Progenitor cell of endocrine pancreas (in vitro differentiated cells): ENCODE measurements at regions not wholly inside any gene's neighbourhood (a gene's known extent, or its start where the extent isn't known, plus 50 kb on each side); places are given as distances from the start of the nearest gene placed in this dataset.

Experiments
- DNase-seq: peaks from one replicate; pipeline ENCODE4 v3.0.0; 2021; ENCODE audit warnings: low spot score; ENCODE audit not compliant: unreplicated experiment
- H3K27ac Mint-ChIP-seq: 2 replicates; pipeline ENCODE4 v1.8.0; 2021; ENCODE audit warnings: mild to moderate bottlenecking, moderate library complexity, mixed read lengths
- H3K27me3 Mint-ChIP-seq: 2 replicates; pipeline ENCODE4 v1.8.0; 2021; ENCODE audit warnings: mixed read lengths
- H3K36me3 Mint-ChIP-seq: 2 replicates; pipeline ENCODE4 v1.8.0; 2022; ENCODE audit warnings: mixed read lengths; ENCODE audit not compliant: insufficient read depth
- H3K4me1 Mint-ChIP-seq: 2 replicates; pipeline ENCODE4 v1.8.0; 2021; ENCODE audit warnings: low read depth, mixed read lengths
- H3K4me3 Mint-ChIP-seq: 2 replicates; pipeline ENCODE4 v1.8.0; 2021; ENCODE audit warnings: low read depth, mild to moderate bottlenecking, moderate library complexity, mixed read lengths
- H3K9me3 Mint-ChIP-seq: 2 replicates; pipeline ENCODE4 v1.8.0; 2021; ENCODE audit warnings: low read depth, mixed read lengths
- TF ChIP-seq, protein P1 (sequence below): fragments of 200-600 bp; sonication (generic); IDR thresholded peaks from one replicate; pipeline ENCODE4 v1.5.0; 2021; ENCODE audit warnings: antibody characterized with exemption, mild to moderate bottlenecking; ENCODE audit not compliant: unreplicated experiment

DNA sequence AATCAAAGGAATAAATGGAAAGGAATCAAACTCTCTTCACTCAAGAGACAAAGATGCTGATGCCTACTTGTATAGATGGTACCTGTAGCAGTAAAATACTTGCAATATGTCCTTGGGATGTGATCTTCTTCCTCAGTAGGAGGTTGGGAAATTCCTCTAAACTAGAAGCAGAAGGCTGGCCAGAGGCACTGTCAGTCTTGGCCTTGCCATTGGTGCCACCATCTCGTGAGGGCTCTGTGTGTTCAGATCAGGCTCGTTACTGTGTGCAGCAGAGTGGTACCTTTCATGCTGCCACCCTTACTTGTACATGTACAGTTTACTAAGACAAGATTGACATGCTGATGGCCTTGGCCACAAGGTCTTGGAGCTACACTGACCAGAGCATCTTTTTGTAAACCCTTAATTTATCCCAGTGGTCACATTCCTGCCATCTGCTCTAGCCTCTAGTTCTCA, 169.0 kb downstream of the MYCN start:
- TF ChIP-seq, protein P1, sequence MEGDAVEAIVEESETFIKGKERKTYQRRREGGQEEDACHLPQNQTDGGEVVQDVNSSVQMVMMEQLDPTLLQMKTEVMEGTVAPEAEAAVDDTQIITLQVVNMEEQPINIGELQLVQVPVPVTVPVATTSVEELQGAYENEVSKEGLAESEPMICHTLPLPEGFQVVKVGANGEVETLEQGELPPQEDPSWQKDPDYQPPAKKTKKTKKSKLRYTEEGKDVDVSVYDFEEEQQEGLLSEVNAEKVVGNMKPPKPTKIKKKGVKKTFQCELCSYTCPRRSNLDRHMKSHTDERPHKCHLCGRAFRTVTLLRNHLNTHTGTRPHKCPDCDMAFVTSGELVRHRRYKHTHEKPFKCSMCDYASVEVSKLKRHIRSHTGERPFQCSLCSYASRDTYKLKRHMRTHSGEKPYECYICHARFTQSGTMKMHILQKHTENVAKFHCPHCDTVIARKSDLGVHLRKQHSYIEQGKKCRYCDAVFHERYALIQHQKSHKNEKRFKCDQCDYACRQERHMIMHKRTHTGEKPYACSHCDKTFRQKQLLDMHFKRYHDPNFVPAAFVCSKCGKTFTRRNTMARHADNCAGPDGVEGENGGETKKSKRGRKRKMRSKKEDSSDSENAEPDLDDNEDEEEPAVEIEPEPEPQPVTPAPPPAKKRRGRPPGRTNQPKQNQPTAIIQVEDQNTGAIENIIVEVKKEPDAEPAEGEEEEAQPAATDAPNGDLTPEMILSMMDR, result no peak
- Mint-ChIP-seq H3K4me3 (no peak overlapping the region), H3K27me3 (no peaks in the 10 kb centered on the region), H3K4me1 (peaks cover 23% of the 10 kb centered on the region), H3K36me3 (no peaks in the 10 kb centered on the region), H3K9me3 (no peaks in the 10 kb centered on the region), H3K27ac (no peak overlapping the region)
- DNase-seq, result no peak

DNA sequence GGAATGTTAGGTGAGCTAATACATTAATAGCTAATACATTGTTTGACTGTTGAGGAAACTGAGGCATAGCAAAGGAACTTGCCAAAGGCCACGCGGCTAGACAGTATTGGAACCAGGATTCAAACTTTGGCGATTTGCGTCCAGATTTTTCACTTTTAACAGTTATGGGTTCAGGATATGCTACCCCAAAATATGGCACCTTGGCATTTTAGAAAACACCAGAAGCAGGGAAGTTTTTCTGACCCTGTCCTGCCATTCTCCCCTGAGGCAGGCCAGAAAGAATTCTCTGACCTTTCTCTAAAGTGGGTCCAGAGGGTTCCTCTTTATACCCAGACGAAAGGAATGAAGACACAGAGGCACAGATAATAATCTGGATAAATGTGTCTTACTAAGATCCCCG, 166.9 kb downstream of the MYCN start:
- peaks cover 36% of the 10 kb centered on the region for H3K4me1 Mint-ChIP-seq
- no peak overlapping the region for H3K4me3 Mint-ChIP-seq
- H3K27me3 Mint-ChIP-seq, result no peaks in the 10 kb centered on the region
- DNase-seq, result no peak
- TF ChIP-seq, protein P1, result no peak
- no peaks in the 10 kb centered on the region for H3K36me3 Mint-ChIP-seq
- H3K9me3 Mint-ChIP-seq, result no peaks in the 10 kb centered on the region
- H3K27ac Mint-ChIP-seq, result no peak overlapping the region

DNA sequence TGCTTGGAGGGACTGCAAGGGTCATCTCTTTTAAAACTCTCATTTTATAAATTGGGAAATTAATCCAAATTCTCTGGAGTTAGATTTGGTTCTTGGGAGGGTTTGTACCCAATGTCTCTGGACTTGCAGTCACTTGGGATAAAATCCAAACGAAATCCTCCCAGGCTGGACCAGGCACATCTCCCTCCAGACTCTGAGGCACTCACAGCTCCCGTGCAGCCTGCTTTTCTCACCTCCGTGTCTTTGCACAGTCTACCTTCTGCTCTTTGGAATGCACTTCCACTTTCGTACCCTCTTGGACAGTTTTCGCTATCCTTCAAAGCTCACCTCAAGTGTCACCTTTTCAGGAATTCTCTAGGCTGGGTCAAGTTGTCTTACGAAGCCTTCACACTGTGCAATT, 166.3 kb downstream of the MYCN start:
- no peaks in the 10 kb centered on the region for H3K36me3 Mint-ChIP-seq
- DNase-seq, result no peak
- H3K27ac Mint-ChIP-seq, result no peak overlapping the region
- peaks cover 36% of the 10 kb centered on the region for H3K4me1 Mint-ChIP-seq
- no peaks in the 10 kb centered on the region for H3K27me3 Mint-ChIP-seq
- no peaks in the 10 kb centered on the region for H3K9me3 Mint-ChIP-seq
- H3K4me3 Mint-ChIP-seq, result no peak overlapping the region
- TF ChIP-seq, protein P1, result no peak

DNA sequence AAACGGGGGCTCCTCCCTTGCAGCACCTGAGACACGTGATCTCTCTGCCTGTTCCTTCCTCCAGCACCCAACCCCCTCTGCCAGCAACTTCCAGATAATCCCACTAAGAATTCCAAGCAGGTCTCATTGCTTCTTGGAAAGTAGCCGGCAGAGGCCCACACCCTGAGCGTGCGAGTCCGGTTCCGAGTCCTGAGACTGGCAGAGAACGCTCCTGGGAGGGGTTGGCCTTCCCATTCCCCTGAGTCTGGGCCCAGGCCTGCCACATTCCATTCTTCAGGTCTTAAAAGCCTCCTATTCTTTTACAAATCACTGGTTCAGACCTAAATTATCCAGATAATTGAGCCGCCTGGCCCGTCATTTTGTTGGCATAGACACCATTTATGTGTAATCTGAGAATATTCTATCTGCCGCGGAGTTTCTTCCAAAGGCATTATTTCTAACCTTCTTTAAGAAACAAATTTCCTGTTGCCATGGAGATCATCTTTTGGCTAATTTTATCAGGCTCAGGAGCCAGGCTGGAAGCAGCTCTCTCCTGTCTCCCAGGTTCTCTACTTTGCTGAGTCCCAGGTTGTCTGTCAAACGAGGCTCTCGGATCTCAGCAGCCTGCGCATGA, 165.4 kb downstream of the MYCN start:
- Mint-ChIP-seq H3K4me1 (peaks cover 36% of the 10 kb centered on the region), H3K27ac (peak overlapping the region; percentile 84), H3K36me3 (no peaks in the 10 kb centered on the region), H3K4me3 (peak overlapping the region; percentile 25), H3K9me3 (no peaks in the 10 kb centered on the region), H3K27me3 (no peaks in the 10 kb centered on the region)
- TF ChIP-seq, protein P1, result no peak
- no peak for DNase-seq

DNA sequence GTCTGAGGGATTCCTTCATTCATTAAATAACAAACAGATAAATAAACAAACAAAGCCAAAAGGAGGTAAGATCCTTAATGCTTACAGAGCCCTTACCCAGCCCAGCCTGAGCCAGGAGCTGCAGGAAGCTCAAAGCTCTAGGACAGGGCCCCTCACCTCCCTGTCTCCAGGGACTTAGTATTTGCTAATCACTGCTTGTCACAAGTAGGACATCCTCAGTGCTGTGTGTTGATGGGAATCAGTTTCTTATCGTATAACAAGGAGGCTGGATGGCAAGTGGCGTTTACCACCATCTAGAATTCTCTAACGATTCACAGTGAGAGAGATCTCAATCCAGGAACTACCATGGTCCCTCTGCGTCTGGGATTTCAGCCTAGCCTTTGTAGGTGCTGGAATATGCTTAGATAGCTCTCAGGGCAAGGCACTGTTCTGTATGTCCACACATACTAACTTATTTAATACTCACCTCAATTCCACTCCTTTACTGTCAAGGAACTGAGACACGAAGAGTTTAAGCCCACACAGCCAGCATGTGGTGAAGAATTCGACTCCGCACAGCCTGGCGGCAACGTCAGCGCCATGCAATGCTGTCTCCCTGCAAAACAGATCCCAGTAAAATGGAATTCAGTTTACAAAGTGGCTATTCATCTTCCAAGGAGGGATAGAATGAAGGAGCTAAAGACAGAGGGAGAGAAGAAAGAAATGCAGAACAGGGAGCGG, 164.8 kb downstream of the MYCN start:
- Mint-ChIP-seq H3K4me1 (peaks cover 36% of the 10 kb centered on the region), H3K27ac (peak overlapping the region; percentile 84), H3K36me3 (no peaks in the 10 kb centered on the region), H3K9me3 (no peaks in the 10 kb centered on the region), H3K27me3 (no peaks in the 10 kb centered on the region), H3K4me3 (peak overlapping the region; percentile 25)
- no peak for DNase-seq
- TF ChIP-seq, protein P1, result no peak
